Spleen (tissue), 11 donors: ENCODE measurements at regions not wholly inside any gene's neighbourhood (a gene's known extent, or its start where the extent isn't known, plus 50 kb on each side); places are given as distances from the start of the nearest gene placed in this dataset.

Source experiments
- DNase-seq: peaks from one replicate; pipeline ENCODE4 v3.0.0-alpha.2; 2020
- H3K27ac ChIP-seq, 8 donors: fragments of 200-600 bp; sonication (generic) in 7 of 8; 1 replicate in 4 of 8; 2 replicates in 4 of 8; pipeline versions ENCODE4 v1.5.0 to v1.8.0; 2016 to 2021; ENCODE audit warnings: inconsistent platforms in 4 of 8, mild to moderate bottlenecking in 4 of 8, moderate library complexity in 1 of 8
- H3K27me3 ChIP-seq, 7 donors: fragments of 200-600 bp; sonication (generic) in 6 of 7; replicated peaks in 1 of 7; 1 replicate in 4 of 7; 2 replicates in 3 of 7; pipeline versions ENCODE4 v1.5.0 to v1.8.0; 2016 to 2021; ENCODE audit warnings: inconsistent platforms in 3 of 7, mild to moderate bottlenecking in 1 of 7
- H3K36me3 ChIP-seq, 6 donors: fragments of 200-600 bp; sonication (generic) in 5 of 6; 1 replicate in 4 of 6; 2 replicates in 2 of 6; pipeline versions ENCODE4 v1.5.0 to v1.8.0; 2016 to 2021; ENCODE audit warnings: inconsistent platforms in 2 of 6
- H3K4me1 ChIP-seq, 6 donors: fragments of 200-600 bp; sonication (generic) in 5 of 6; 1 replicate in 3 of 6; 2 replicates in 3 of 6; pipeline versions ENCODE4 v1.5.0 to v1.8.0; 2016 to 2021; ENCODE audit warnings: inconsistent platforms in 3 of 6
- H3K4me3 ChIP-seq, 8 donors: fragments of 200-600 bp; sonication (generic) in 7 of 8; 1 replicate in 4 of 8; 2 replicates in 4 of 8; pipeline versions ENCODE4 v1.5.0 to v1.8.0; 2016 to 2021; ENCODE audit warnings: inconsistent platforms in 4 of 8, mild to moderate bottlenecking in 4 of 8, moderate library complexity in 2 of 8
- H3K9me3 ChIP-seq, 8 donors: fragments of 200-600 bp; sonication (generic) in 7 of 8; 1 replicate in 4 of 8; 2 replicates in 4 of 8; pipeline versions ENCODE4 v1.5.0 to v1.8.0; 2016 to 2021; ENCODE audit warnings: inconsistent platforms in 4 of 8
- POLR2A ChIP-seq, 3 donors: fragments of 450-650 bp; IDR thresholded peaks; one replicate each; pipeline ENCODE4 v1.5.1; 2017; ENCODE audit warnings: antibody characterized with exemption in 3 of 3, mild to moderate bottlenecking in 1 of 3
- POLR2AphosphoS5 ChIP-seq, 3 donors: sonication (generic); formaldehyde crosslinking; IDR thresholded peaks; one replicate each; pipeline ENCODE4 v1.5.1; 2017; ENCODE audit warnings: antibody characterized with exemption in 3 of 3
- WGBS, 5 donors: extraction: QIAGEN DNeasy Blood & Tissue Kit in 3 of 5; methylation state at CpG; one replicate each; pipeline versions ENCODE4 v1.1.5 to v1.1.7; 2013 to 2018; 5-methylcytosine and 5-hydroxymethylcytosine counted together
- intact Hi-C: fragments of 100-400 bp; cut with DNase I; formaldehyde crosslinking; loops from one replicate; pipeline ENCODE4 v1.15.0; 2023; ENCODE audit warnings: low total_unique reads
- TF ChIP-seq, protein P1 (sequence below), 11 experiments: fragments of 200-600 bp in 7 of 11; fragments of 450-650 bp in 4 of 11; sonication (generic) in 4 of 11; IDR thresholded peaks in 8 of 11; conservative IDR thresholded peaks in 3 of 11; 1 replicate in 7 of 11; 2 replicates in 4 of 11; pipeline versions ENCODE4 v1.4.0 to v1.8.0; 2016 to 2021; ENCODE audit warnings: antibody characterized with exemption in 11 of 11, inconsistent platforms in 4 of 11, mild to moderate bottlenecking in 1 of 11
- donor health status: healthy with polysubstance abuse.
- donor health status: DM: no; HTN: no; CAD: no; lungs with moderate emphysema.
- donor health status: DM: no; HTN: no; CAD: no.
- donor health status: Bipolar disorder and iron deficiency.
- donor health status: healthy.
- donor health status: DM: no; HTN: no; CAD: no.
- donor health status: DM: yes; HTN: yes; CAD: no.

DNA sequence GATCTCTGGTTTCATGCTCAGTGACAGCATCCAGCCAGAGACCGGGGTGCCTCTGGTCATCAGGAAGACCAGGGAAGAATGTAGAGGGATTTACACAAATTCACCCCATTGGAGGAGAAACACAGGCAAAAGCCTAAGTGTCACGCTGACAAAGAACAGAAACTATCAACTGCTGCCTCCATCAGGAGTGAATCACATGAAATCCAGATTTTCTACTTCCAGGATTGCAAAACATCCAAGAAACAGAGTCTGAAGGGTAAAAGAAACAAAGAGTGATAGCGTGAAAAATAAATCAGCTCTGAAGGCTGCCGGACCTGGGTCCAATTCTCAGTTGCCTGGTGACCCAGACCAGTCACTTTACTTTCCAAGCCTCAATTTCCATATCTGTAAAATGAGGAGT is 136.1 kb upstream of the MAP1LC3B2 start:
- DNase-seq, result no peak
- no peak overlapping the region for H3K4me3 ChIP-seq
- H3K36me3 ChIP-seq, result no peaks in the 10 kb centered on the region
- WGBS, 5 donors, result 71 to 83% (median 78%) methylated on average over 4 of the region's 4 CpGs
- no peak overlapping the region for H3K27ac ChIP-seq
- intact Hi-C loops, result no loop called here
- peaks cover 0 to 13% (median 8%) of the 10 kb centered on the region in 8 donors for H3K9me3 ChIP-seq
- no peaks in the 10 kb centered on the region for H3K27me3 ChIP-seq
- H3K4me1 ChIP-seq, result no peaks in the 10 kb centered on the region
- TF ChIP-seq, protein P1, sequence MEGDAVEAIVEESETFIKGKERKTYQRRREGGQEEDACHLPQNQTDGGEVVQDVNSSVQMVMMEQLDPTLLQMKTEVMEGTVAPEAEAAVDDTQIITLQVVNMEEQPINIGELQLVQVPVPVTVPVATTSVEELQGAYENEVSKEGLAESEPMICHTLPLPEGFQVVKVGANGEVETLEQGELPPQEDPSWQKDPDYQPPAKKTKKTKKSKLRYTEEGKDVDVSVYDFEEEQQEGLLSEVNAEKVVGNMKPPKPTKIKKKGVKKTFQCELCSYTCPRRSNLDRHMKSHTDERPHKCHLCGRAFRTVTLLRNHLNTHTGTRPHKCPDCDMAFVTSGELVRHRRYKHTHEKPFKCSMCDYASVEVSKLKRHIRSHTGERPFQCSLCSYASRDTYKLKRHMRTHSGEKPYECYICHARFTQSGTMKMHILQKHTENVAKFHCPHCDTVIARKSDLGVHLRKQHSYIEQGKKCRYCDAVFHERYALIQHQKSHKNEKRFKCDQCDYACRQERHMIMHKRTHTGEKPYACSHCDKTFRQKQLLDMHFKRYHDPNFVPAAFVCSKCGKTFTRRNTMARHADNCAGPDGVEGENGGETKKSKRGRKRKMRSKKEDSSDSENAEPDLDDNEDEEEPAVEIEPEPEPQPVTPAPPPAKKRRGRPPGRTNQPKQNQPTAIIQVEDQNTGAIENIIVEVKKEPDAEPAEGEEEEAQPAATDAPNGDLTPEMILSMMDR (IDR thresholded peaks at IDR 0.05 in 8 of 11, conservative IDR thresholded peaks at IDR 0.05 in 3 of 11), result no peak
- no peak for TF ChIP-seq POLR2A (IDR thresholded peaks at IDR 0.05)

DNA sequence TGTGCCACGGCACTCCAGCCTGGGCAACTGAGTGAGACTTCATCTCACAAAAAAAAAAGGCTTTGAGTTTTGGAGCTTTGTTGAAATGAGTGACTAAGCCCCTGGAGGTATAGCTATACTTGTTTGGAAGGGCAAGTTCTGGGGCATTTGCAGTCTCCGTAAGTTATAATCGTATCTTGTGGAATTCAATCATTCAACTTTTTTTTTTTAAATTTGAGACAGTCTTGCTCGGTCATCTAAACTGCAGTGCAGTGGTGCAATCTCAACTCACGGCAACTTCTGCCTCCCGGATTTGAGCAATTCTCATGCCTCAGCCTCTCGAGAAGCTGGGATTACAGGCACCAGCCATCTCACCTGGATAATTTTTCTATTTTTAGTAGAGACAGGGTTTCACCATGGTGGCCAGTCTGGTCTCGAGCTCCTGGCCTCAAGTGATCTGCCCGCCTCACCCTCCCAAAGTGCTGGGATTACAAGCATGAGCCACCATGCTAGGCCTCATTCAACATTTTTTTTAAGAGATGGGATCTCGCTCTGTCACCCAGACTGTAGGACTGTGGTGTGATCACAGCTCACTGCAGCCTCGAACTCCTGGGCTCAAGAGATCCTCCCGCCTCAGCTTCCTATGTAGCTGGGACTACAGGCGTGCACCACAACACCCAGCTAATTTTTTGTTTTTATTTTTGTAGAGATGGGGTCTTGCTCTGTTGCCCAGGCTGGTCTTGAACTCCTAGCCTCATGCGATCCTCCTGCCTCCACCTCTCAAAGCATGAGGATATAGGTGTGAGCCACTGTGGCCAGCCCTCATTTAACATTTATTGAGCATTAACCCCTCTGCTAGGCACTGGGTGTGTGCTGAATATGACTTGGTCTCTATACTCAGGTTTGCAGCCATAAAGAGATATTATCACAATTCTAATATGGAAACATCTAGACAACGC is 133.7 kb upstream of the MAP1LC3B2 start:
- TF ChIP-seq POLR2AphosphoS5 (IDR thresholded peaks at IDR 0.05) (no peak), POLR2A (IDR thresholded peaks at IDR 0.05) (no peak)
- TF ChIP-seq, protein P1 (IDR thresholded peaks at IDR 0.05 in 8 of 11, conservative IDR thresholded peaks at IDR 0.05 in 3 of 11), result no peak
- H3K4me3 ChIP-seq, result no peak overlapping the region
- no peaks in the 10 kb centered on the region for H3K4me1 ChIP-seq
- DNase-seq, result no peak
- WGBS, 5 donors, result 78 to 94% (median 87%) methylated on average over 15 of the region's 15 CpGs
- no peaks in the 10 kb centered on the region for H3K36me3 ChIP-seq
- H3K27me3 ChIP-seq, result no peaks in the 10 kb centered on the region
- peak overlapping the region in 1 of 8 donors; percentile 23 for H3K27ac ChIP-seq
- intact Hi-C loops, result no loop called here
- peaks cover 0 to 13% (median 8%) of the 10 kb centered on the region in 8 donors for H3K9me3 ChIP-seq

GRCh38 chr12:116426391-116427136 is 132.6 kb upstream of the MAP1LC3B2 start:
- 78 to 89% (median 84%) methylated on average over 13 of the region's 13 CpGs for WGBS, 5 donors
- peak overlapping the region in 1 of 8 donors; percentile 23 for H3K27ac ChIP-seq

More at GRCh38 chr12:116426391-116427136, 132.6 kb upstream of the MAP1LC3B2 start:
- no peaks in the 10 kb centered on the region for H3K36me3 ChIP-seq
- no peaks in the 10 kb centered on the region for H3K27me3 ChIP-seq
- no peak for TF ChIP-seq POLR2AphosphoS5 (IDR thresholded peaks at IDR 0.05)
- TF ChIP-seq, protein P1 (IDR thresholded peaks at IDR 0.05 in 8 of 11, conservative IDR thresholded peaks at IDR 0.05 in 3 of 11), result peak in 1 of 11 experiments; percentile 15
- no peak overlapping the region for H3K4me3 ChIP-seq
- peaks cover 0 to 10% (median 8%) of the 10 kb centered on the region in 8 donors for H3K9me3 ChIP-seq
- intact Hi-C loops, result no loop called here
- H3K4me1 ChIP-seq, result no peaks in the 10 kb centered on the region
- DNase-seq, result no peak
